ENCODE measurements at regions not wholly inside any gene's neighbourhood (a gene's known extent, or its start where the extent isn't known, plus 50 kb on each side); places are given as distances from the start of the nearest gene placed in this dataset.
"Not testable (repeated sequence)": the region's sequence is repeated elsewhere in the genome, so short reads cannot be mapped to it uniquely, and the experiment has no call there.

- Mint-ChIP-seq H3K4me1 (ENCODE audit: low read depth) (no peaks in the 10 kb centered on the region), H3K27me3 (ENCODE audit: insufficient read depth) (peaks cover 2% of the 10 kb centered on the region; the same call in 1 of the 2 replicates), H3K9me3 (peaks cover 51% of the 10 kb centered on the region), H3K27ac (no peak overlapping the region), H3K4me3 (no peak overlapping the region), H3K36me3 (ENCODE audit: low read depth) (peaks cover 5% of the 10 kb centered on the region; the same call in 1 of the 2 replicates)
- no peak for DNase-seq
- no peak for TF ChIP-seq CTCF (IDR thresholded peaks at IDR 0.05)
Observed at GRCh38 chr2:7167801-7168411, 250.7 kb downstream of the RNF144A start.

- no peak overlapping the region for H3K4me3 Mint-ChIP-seq
- H3K9me3 Mint-ChIP-seq: peaks cover 63% of the 10 kb centered on the region
- H3K4me1 Mint-ChIP-seq (ENCODE audit: low read depth): no peaks in the 10 kb centered on the region
Observed at GRCh38 chr2:7169593-7169992, 252.4 kb downstream of the RNF144A start.

GRCh38 chr2:7178996-7179395 lies 261.8 kb downstream of the RNF144A start:
- not testable (repeated sequence) for DNase-seq; H3K36me3 Mint-ChIP-seq (ENCODE audit: low read depth); H3K4me1 Mint-ChIP-seq (ENCODE audit: low read depth); H3K27ac Mint-ChIP-seq; H3K4me3 Mint-ChIP-seq; H3K27me3 Mint-ChIP-seq (ENCODE audit: insufficient read depth)
- H3K9me3 Mint-ChIP-seq: peaks cover 42% of the 10 kb centered on the region

More at GRCh38 chr2:7169593-7169992, 252.4 kb downstream of the RNF144A start:
- Mint-ChIP-seq H3K27ac (no peak overlapping the region), H3K36me3 (ENCODE audit: low read depth) (peaks cover 5% of the 10 kb centered on the region), H3K27me3 (ENCODE audit: insufficient read depth) (peaks cover 2% of the 10 kb centered on the region; the same call in 1 of the 2 replicates)
- no peak for TF ChIP-seq CTCF (IDR thresholded peaks at IDR 0.05)
- DNase-seq: no peak

GRCh38 chr2:7180638-7181370 lies 263.6 kb downstream of the RNF144A start:
- H3K4me3 Mint-ChIP-seq: no peak overlapping the region
- TF ChIP-seq CTCF (IDR thresholded peaks at IDR 0.05): no peak
- no peak for DNase-seq
- no peak overlapping the region for H3K27ac Mint-ChIP-seq
- no peaks in the 10 kb centered on the region; the same call in 1 of the 2 replicates for H3K36me3 Mint-ChIP-seq (ENCODE audit: low read depth)
- no peaks in the 10 kb centered on the region for H3K4me1 Mint-ChIP-seq (ENCODE audit: low read depth)
- H3K9me3 Mint-ChIP-seq: peaks cover 36% of the 10 kb centered on the region
- no peaks in the 10 kb centered on the region for H3K27me3 Mint-ChIP-seq (ENCODE audit: insufficient read depth)

- Mint-ChIP-seq H3K4me1 (ENCODE audit: low read depth) (no peaks in the 10 kb centered on the region), H3K27ac (no peak overlapping the region), H3K36me3 (ENCODE audit: low read depth) (peaks cover 5% of the 10 kb centered on the region), H3K9me3 (peaks cover 50% of the 10 kb centered on the region), H3K27me3 (ENCODE audit: insufficient read depth) (no peaks in the 10 kb centered on the region; the same call in 1 of the 2 replicates), H3K4me3 (no peak overlapping the region)
- TF ChIP-seq CTCF (IDR thresholded peaks at IDR 0.05): no peak
- no peak for DNase-seq
Observed at GRCh38 chr2:7182525-7182924, 265.3 kb downstream of the RNF144A start.

GRCh38 chr2:7189106-7189505 lies 271.9 kb downstream of the RNF144A start:
- H3K36me3 Mint-ChIP-seq (ENCODE audit: low read depth): peaks cover 5% of the 10 kb centered on the region; the same call in 1 of the 2 replicates
- DNase-seq: no peak
- H3K4me3 Mint-ChIP-seq: no peak overlapping the region
- no peak overlapping the region for H3K27ac Mint-ChIP-seq
- peaks cover 29% of the 10 kb centered on the region for H3K9me3 Mint-ChIP-seq
- H3K4me1 Mint-ChIP-seq (ENCODE audit: low read depth): no peaks in the 10 kb centered on the region
- no peaks in the 10 kb centered on the region; the same call in 1 of the 2 replicates for H3K27me3 Mint-ChIP-seq (ENCODE audit: insufficient read depth)
- TF ChIP-seq CTCF (IDR thresholded peaks at IDR 0.05): no peak

All from HFFc6 (cell line).